Activated CD8-positive, alpha-beta T cell treated with anti-CD3 and anti-CD28 coated beads for 36 hours (primary cell): ENCODE measurements at regions not wholly inside any gene's neighbourhood (a gene's known extent, or its start where the extent isn't known, plus 50 kb on each side); places are given as distances from the start of the nearest gene placed in this dataset.

Source experiments
- ATAC-seq: fragments of 200-7000 bp; cut with Tn5 transposase; one replicate; pipeline ENCODE4 v1.10.0; 2021; ENCODE audit warnings: mild to moderate bottlenecking, moderate library complexity
- CTCF ChIA-PET: fragments of 350-600 bp; sonication (Branson Sonifier 250); formaldehyde crosslinking; loops from one replicate; lab custom pipeline; 2021; ENCODE audit warnings: antibody characterized with exemption; lab: Charles Lee
- POLR2A ChIA-PET: fragments of 350-600 bp; sonication (Branson Sonifier 250); formaldehyde crosslinking; loops from one replicate; lab custom pipeline; 2021; ENCODE audit warnings: antibody characterized with exemption; lab: Charles Lee
- DNase-seq: peaks from one replicate; pipeline ENCODE4 v3.0.0-alpha.2; 2020
- H3K27ac Mint-ChIP-seq: one replicate; pipeline ENCODE4 v1.8.0; 2021; ENCODE audit warnings: mild to moderate bottlenecking, mixed read lengths
- H3K27me3 Mint-ChIP-seq: one replicate; pipeline ENCODE4 v1.8.0; 2021; ENCODE audit warnings: mixed read lengths
- H3K36me3 Mint-ChIP-seq: one replicate; pipeline ENCODE4 v1.8.0; 2021; ENCODE audit warnings: low read depth, mixed read lengths
- H3K4me1 Mint-ChIP-seq: one replicate; pipeline ENCODE4 v1.8.0; 2021; ENCODE audit warnings: low read depth, mixed read lengths
- H3K4me3 Mint-ChIP-seq: one replicate; pipeline ENCODE4 v1.8.0; 2021; ENCODE audit warnings: mild to moderate bottlenecking, moderate library complexity, mixed read lengths
- H3K9me3 Mint-ChIP-seq: one replicate; pipeline ENCODE4 v1.8.0; 2021; ENCODE audit warnings: mixed read lengths
- CTCF ChIP-seq: fragments of 200-600 bp; IDR thresholded peaks from one replicate; pipeline ENCODE4 v1.8.0; 2022; ENCODE audit warnings: antibody characterized with exemption, mild to moderate bottlenecking
- intact Hi-C: fragments of 100-400 bp; cut with micrococcal nuclease; formaldehyde crosslinking; loops from one replicate; pipeline ENCODE4 v1.10.0; 2022

- no peak overlapping the region for H3K27ac Mint-ChIP-seq
- DNase-seq (no peak), ATAC-seq (no peak)
- intact Hi-C loops, result no loop called here
- H3K36me3 Mint-ChIP-seq, result no peaks in the 10 kb centered on the region
- no peak for TF ChIP-seq CTCF
- CTCF ChIA-PET, result no interaction called here
- H3K27me3 Mint-ChIP-seq, result no peaks in the 10 kb centered on the region
- H3K4me3 Mint-ChIP-seq, result no peak overlapping the region
- H3K4me1 Mint-ChIP-seq, result no peaks in the 10 kb centered on the region
- POLR2A ChIA-PET, result no interaction called here
- no peaks in the 10 kb centered on the region for H3K9me3 Mint-ChIP-seq
These were observed 192.2 kb upstream of the HS6ST1 start for GRCh38 chr2:128510701-128511397.

- ChIA-PET POLR2A (no interaction called here), CTCF (no interaction called here)
- H3K9me3 Mint-ChIP-seq, result no peaks in the 10 kb centered on the region
- intact Hi-C loops, result no loop called here
- no peak overlapping the region for H3K4me3 Mint-ChIP-seq
- H3K4me1 Mint-ChIP-seq, result no peaks in the 10 kb centered on the region
- DNase-seq (no peak), ATAC-seq (no peak)
- no peaks in the 10 kb centered on the region for H3K36me3 Mint-ChIP-seq
- TF ChIP-seq CTCF, result no peak
- no peak overlapping the region for H3K27ac Mint-ChIP-seq
- H3K27me3 Mint-ChIP-seq, result no peaks in the 10 kb centered on the region
These were observed 193.2 kb upstream of the HS6ST1 start for GRCh38 chr2:128511731-128512378.

- no peak for DNase-seq
- intact Hi-C loops, result no loop called here
- no peak for ATAC-seq
- Mint-ChIP-seq H3K9me3 (no peaks in the 10 kb centered on the region), H3K36me3 (no peaks in the 10 kb centered on the region), H3K4me3 (no peak overlapping the region), H3K27me3 (no peaks in the 10 kb centered on the region), H3K27ac (no peak overlapping the region), H3K4me1 (no peaks in the 10 kb centered on the region)
- ChIA-PET CTCF (no interaction called here), POLR2A (interaction anchor here (0.6 kb wide), 1 partner anchor 174 kb away, joined by 6 read pairs; no protein-coding TSS in a partner anchor)
- no peak for TF ChIP-seq CTCF
These were observed 193.9 kb upstream of the HS6ST1 start for GRCh38 chr2:128512379-128513115.

DNA sequence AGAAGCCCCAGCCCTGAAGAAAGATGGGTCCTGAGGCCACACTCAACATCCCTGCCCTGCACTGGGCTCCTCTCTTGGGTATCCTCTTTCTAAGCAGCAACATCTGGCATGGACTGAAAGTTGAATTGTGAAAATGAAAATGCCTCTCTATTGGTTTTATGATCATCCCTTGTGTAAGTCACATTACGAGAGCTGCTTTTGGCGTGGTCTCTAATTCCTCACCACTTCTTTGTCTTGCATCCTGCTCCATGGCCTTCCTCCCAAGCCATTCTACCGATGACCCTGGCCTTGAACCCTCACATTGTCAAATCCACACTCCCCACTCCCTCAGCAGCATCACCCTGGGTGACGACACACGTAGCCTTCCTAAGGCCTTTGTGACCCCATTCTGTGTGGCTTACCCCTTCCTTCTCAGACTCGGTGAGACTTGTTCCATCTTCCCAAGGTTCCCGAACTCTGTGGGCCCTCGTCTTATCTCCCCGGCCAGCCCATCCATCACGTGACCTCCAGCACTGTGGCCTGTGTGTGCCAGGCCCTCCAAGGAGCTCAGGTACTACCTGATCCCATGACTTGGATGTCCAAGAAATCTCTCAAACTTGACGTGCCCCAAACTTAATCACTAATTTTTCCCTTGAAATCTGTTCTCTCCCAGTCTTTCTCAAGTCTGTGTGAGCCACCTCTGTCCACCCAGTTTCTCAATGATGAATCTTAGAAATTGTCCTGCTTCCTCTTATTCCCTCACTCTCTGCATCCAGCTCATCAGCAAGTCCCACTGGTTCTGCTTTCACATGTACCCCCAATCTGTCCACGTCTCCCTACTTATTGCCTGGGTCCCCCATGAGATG, 194.7 kb upstream of the HS6ST1 start:
- no peak overlapping the region for H3K4me3 Mint-ChIP-seq
- no peaks in the 10 kb centered on the region for H3K4me1 Mint-ChIP-seq
- intact Hi-C loops, result no loop called here
- ChIA-PET POLR2A (interaction anchor here (0.6 kb wide), 1 partner anchor 173 kb away, joined by 6 read pairs; no protein-coding TSS in a partner anchor), CTCF (interaction anchor here (0.6 kb wide), 1 partner anchor 54 kb away, joined by 3 read pairs; no protein-coding TSS in a partner anchor)
- DNase-seq (no peak), ATAC-seq (no peak)
- TF ChIP-seq CTCF, result no peak
- H3K9me3 Mint-ChIP-seq, result no peaks in the 10 kb centered on the region
- H3K36me3 Mint-ChIP-seq, result no peaks in the 10 kb centered on the region
- no peak overlapping the region for H3K27ac Mint-ChIP-seq
- no peaks in the 10 kb centered on the region for H3K27me3 Mint-ChIP-seq
